ENCODE measurements at regions not wholly inside any gene's neighbourhood (a gene's known extent, or its start where the extent isn't known, plus 50 kb on each side); places are given as distances from the start of the nearest gene placed in this dataset.

DNA sequence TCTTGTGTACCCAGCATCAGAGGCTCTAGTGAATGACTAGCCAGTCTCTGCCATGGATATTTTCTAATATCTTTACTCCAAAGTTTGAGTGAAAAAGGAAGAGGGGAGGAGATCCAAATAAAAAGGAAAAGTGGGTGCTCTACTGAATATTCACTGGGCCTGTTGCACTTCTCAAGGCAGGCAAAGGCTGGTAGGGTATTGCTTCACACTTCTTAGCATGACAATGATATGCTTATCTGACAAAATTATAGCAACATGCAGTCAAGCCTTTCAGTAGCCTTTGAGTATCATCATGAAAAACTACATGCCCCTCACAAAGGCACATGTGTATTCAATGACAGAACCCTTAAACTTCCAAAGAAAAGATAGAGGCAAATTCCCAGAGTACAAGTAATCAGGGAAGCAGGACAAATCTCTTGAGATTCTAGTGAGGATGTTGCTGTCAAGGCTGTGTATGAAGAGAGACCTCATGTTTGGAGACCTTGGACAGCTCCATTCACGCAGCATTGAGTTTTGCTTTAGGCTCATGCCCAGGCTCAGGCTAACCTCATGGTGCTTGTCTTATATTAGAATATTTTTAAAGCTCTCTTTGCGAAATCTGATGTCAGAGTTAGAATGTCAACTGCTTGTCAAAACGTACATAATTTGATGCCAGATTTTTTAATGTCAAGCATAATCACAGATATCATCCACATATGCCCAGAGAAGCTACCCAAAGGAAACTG, 506.9 kb downstream of the OCA2 start:
- CTCF ChIA-PET: no interaction called here
- BruUV-seq (replicated peaks): no TSS peak
- H3K27me3 Mint-ChIP-seq (ENCODE audit: unreplicated experiment): no peaks in the 10 kb centered on the region

More for the DNA sequence above, 506.9 kb downstream of the OCA2 start:
- H3K27ac Mint-ChIP-seq (ENCODE audit: unreplicated experiment): no peak overlapping the region
- no peak for DNase-seq
- peaks cover 4% of the 10 kb centered on the region for H3K9me3 Mint-ChIP-seq (ENCODE audit: low read depth, unreplicated experiment)
- H3K4me1 Mint-ChIP-seq (ENCODE audit: low read depth, unreplicated experiment): no peaks in the 10 kb centered on the region
- TF ChIP-seq, protein P1, sequence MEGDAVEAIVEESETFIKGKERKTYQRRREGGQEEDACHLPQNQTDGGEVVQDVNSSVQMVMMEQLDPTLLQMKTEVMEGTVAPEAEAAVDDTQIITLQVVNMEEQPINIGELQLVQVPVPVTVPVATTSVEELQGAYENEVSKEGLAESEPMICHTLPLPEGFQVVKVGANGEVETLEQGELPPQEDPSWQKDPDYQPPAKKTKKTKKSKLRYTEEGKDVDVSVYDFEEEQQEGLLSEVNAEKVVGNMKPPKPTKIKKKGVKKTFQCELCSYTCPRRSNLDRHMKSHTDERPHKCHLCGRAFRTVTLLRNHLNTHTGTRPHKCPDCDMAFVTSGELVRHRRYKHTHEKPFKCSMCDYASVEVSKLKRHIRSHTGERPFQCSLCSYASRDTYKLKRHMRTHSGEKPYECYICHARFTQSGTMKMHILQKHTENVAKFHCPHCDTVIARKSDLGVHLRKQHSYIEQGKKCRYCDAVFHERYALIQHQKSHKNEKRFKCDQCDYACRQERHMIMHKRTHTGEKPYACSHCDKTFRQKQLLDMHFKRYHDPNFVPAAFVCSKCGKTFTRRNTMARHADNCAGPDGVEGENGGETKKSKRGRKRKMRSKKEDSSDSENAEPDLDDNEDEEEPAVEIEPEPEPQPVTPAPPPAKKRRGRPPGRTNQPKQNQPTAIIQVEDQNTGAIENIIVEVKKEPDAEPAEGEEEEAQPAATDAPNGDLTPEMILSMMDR (IDR thresholded peaks at IDR 0.05; ENCODE audit: unreplicated experiment): no peak
- intact Hi-C loops (cut with micrococcal nuclease; ENCODE audit: unreplicated experiment): no loop called here
- no peaks in the 10 kb centered on the region for H3K36me3 Mint-ChIP-seq (ENCODE audit: insufficient read depth, unreplicated experiment)
- H3K4me3 Mint-ChIP-seq (ENCODE audit: low read depth, unreplicated experiment): no peak overlapping the region

All from Calu3 (cell line).